Endothelial cell (in vitro differentiated cells): ENCODE measurements at regions not wholly inside any gene's neighbourhood (a gene's known extent, or its start where the extent isn't known, plus 50 kb on each side); places are given as distances from the start of the nearest gene placed in this dataset.

Experiments used
- DNase-seq: peaks from one replicate; pipeline ENCODE4 v3.0.0; 2021; ENCODE audit warnings: low spot score
- H3K27ac Mint-ChIP-seq: one replicate; pipeline ENCODE4 v1.8.0; 2021; ENCODE audit warnings: mixed read lengths, inconsistent platforms; ENCODE audit not compliant: unreplicated experiment
- H3K27me3 Mint-ChIP-seq: one replicate; pipeline ENCODE4 v1.8.0; 2021; ENCODE audit warnings: mild to moderate bottlenecking, moderate library complexity, mixed read lengths, inconsistent platforms; ENCODE audit not compliant: unreplicated experiment
- H3K36me3 Mint-ChIP-seq: one replicate; pipeline ENCODE4 v1.8.0; 2021; ENCODE audit warnings: mild to moderate bottlenecking, low read depth, mixed read lengths, inconsistent platforms; ENCODE audit not compliant: unreplicated experiment
- H3K4me1 Mint-ChIP-seq: one replicate; pipeline ENCODE4 v1.8.0; 2021; ENCODE audit warnings: mild to moderate bottlenecking, mixed read lengths, inconsistent platforms; ENCODE audit not compliant: unreplicated experiment
- H3K4me3 Mint-ChIP-seq: one replicate; pipeline ENCODE4 v1.8.0; 2021; ENCODE audit warnings: mild to moderate bottlenecking, mixed read lengths, inconsistent platforms; ENCODE audit not compliant: unreplicated experiment
- H3K9me3 Mint-ChIP-seq: one replicate; pipeline ENCODE4 v1.8.0; 2021; ENCODE audit warnings: mixed read lengths, inconsistent platforms; ENCODE audit not compliant: unreplicated experiment
- TF ChIP-seq, protein P1 (sequence below): fragments of 200-600 bp; sonication (generic); IDR thresholded peaks from one replicate; pipeline ENCODE4 v1.5.0; 2021; ENCODE audit warnings: antibody characterized with exemption; ENCODE audit not compliant: unreplicated experiment

DNA sequence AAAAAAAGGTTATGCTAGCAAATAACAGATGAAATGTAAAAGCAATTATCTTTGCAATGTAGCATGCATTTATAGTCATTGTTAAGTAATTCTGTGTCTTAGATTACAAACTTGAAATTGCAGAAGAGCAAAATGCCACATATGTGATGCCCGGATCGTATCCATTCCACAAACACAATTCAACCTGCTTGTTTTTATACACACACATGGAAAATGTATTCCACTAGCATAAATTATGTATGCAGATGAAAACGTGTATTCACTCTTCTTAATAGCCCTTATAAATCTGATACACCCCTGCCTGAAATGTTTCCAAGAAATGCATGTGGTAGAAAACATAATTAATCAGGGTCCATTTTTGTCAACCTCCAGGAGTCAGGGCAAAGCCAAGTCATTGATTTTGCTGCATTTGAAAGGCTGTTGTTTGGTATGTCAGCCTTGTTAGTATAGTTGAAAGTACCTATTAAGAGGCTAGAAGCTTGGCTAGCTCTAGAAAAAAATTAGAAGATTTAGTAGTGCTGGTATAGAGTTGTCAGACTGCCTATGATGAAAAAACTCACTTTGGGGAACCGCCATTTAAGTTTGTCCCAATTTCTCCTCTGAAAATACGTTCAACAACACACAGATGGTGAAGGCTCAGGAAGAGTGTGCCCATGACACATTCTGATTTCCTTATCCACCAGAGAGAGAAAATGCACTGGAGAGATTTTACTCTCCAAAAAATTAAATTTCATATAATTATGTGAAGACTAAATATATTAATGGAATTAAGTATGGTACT lies 69.2 kb upstream of the TMC3 start:
- no peaks in the 10 kb centered on the region for H3K9me3 Mint-ChIP-seq

DNA sequence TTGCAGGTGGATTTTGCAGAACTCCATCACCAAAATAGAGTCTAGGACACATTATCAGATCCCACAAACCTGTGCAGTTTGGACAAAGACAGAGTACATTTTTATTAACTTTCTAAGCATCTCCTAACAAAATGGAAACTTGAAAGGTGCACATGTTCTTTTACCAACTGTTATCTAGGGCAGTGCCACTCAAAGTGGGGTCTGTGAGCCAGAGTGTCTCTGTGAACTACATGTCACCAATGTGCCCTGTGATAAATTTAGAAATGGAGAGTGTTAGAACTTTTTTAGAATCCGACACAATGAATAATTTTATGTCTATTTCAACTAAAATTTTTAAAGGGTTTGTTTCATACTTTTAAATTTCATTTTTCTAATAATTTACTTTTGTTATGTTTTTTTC lies 68.4 kb upstream of the TMC3 start:
- no peak for DNase-seq
- Mint-ChIP-seq H3K27me3 (no peaks in the 10 kb centered on the region), H3K27ac (no peak overlapping the region), H3K4me3 (no peak overlapping the region), H3K36me3 (no peaks in the 10 kb centered on the region), H3K4me1 (no peaks in the 10 kb centered on the region), H3K9me3 (no peaks in the 10 kb centered on the region)
- TF ChIP-seq, protein P1, sequence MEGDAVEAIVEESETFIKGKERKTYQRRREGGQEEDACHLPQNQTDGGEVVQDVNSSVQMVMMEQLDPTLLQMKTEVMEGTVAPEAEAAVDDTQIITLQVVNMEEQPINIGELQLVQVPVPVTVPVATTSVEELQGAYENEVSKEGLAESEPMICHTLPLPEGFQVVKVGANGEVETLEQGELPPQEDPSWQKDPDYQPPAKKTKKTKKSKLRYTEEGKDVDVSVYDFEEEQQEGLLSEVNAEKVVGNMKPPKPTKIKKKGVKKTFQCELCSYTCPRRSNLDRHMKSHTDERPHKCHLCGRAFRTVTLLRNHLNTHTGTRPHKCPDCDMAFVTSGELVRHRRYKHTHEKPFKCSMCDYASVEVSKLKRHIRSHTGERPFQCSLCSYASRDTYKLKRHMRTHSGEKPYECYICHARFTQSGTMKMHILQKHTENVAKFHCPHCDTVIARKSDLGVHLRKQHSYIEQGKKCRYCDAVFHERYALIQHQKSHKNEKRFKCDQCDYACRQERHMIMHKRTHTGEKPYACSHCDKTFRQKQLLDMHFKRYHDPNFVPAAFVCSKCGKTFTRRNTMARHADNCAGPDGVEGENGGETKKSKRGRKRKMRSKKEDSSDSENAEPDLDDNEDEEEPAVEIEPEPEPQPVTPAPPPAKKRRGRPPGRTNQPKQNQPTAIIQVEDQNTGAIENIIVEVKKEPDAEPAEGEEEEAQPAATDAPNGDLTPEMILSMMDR, result no peak

More for the DNA sequence above, 69.2 kb upstream of the TMC3 start:
- H3K4me3 Mint-ChIP-seq, result no peak overlapping the region
- H3K4me1 Mint-ChIP-seq, result no peaks in the 10 kb centered on the region
- TF ChIP-seq, protein P1, result no peak
- no peaks in the 10 kb centered on the region for H3K27me3 Mint-ChIP-seq
- H3K36me3 Mint-ChIP-seq, result no peaks in the 10 kb centered on the region
- no peak for DNase-seq
- no peak overlapping the region for H3K27ac Mint-ChIP-seq

DNA sequence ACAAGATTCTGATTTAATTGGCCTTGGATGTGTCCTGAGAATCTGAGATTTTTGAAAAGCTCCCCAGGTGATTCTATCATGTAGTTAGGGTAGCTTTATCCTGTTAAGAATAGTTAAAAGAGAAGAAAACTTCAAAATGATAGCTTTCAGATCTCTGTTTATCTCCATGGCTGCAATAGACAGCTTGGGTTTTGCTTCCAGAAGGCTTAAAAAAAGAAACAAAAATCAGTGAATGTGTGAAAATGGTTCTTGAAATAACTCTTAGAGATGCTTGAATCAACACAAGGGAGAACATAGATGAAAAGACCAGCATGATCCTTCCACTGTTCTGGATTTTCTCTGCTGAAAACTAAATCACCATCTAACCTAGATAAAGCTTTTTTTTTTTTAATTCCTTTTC lies 60.8 kb upstream of the TMC3 start:
- Mint-ChIP-seq H3K36me3 (no peaks in the 10 kb centered on the region), H3K9me3 (no peaks in the 10 kb centered on the region), H3K4me1 (peaks cover 4% of the 10 kb centered on the region), H3K27me3 (no peaks in the 10 kb centered on the region), H3K4me3 (no peak overlapping the region), H3K27ac (no peak overlapping the region)
- TF ChIP-seq, protein P1, result no peak
- no peak for DNase-seq

DNA sequence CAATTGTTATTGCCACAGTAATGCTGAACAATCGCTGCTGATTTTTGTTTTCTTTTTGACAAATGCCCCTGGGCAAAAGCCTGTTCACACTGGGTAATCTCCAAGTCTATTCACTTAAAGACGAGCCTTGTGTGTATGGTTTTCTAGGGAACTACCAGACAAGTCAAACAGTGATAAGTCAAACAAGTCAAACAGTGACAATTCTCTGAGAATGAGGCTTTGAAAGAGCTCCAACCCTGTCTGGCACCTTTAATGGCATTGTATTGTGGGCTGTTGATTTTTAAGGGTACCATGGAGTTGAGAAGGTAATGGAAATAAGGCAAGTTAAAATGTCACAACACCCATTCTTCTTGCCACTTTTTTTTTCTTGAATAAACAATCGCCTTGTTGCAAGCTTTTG lies 59.4 kb upstream of the TMC3 start:
- Mint-ChIP-seq H3K4me3 (no peak overlapping the region), H3K4me1 (peaks cover 4% of the 10 kb centered on the region), H3K36me3 (no peaks in the 10 kb centered on the region), H3K9me3 (no peaks in the 10 kb centered on the region), H3K27ac (no peak overlapping the region), H3K27me3 (no peaks in the 10 kb centered on the region)
- TF ChIP-seq, protein P1, result no peak
- no peak for DNase-seq

DNA sequence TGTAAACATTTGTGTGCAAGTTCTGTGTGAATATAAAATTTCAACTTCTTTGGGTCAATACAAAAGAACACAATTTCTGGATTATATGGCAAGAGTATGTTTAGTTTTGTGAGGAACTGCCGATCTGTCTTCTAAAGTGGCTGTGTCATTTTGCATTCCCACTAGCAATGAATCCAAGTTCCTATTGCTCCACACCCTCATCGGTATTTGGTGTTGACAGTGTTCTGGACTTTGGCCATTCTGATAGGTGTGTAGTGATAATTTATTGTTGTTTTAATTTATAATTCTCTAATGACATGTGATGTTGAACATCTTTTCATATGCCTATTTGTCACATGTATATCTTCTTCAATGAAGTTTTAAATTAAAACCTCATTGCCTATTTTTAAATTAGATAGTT lies 58.2 kb upstream of the TMC3 start:
- H3K9me3 Mint-ChIP-seq, result no peaks in the 10 kb centered on the region

More for the DNA sequence above, 58.2 kb upstream of the TMC3 start:
- no peak overlapping the region for H3K4me3 Mint-ChIP-seq
- H3K36me3 Mint-ChIP-seq, result no peaks in the 10 kb centered on the region
- peaks cover 4% of the 10 kb centered on the region for H3K4me1 Mint-ChIP-seq
- DNase-seq, result no peak
- H3K27me3 Mint-ChIP-seq, result no peaks in the 10 kb centered on the region
- TF ChIP-seq, protein P1, result no peak
- no peak overlapping the region for H3K27ac Mint-ChIP-seq
